CD4-positive, alpha-beta memory T cell (primary cell): ENCODE measurements at regions not wholly inside any gene's neighbourhood (a gene's known extent, or its start where the extent isn't known, plus 50 kb on each side); places are given as distances from the start of the nearest gene placed in this dataset.
"Not testable (repeated sequence)": the region's sequence is repeated elsewhere in the genome, so short reads cannot be mapped to it uniquely, and the experiment has no call there.

Source experiments
- CTCF ChIA-PET: fragments of 350-600 bp; sonication (Branson Sonifier 250); formaldehyde crosslinking; loops from one replicate; lab custom pipeline; 2021; ENCODE audit warnings: inconsistent platforms; ENCODE audit not compliant: partially characterized antibody; lab: Charles Lee
- POLR2A ChIA-PET: fragments of 350-600 bp; sonication (Branson Sonifier 250); formaldehyde crosslinking; loops from one replicate; lab custom pipeline; 2021; ENCODE audit not compliant: partially characterized antibody; lab: Charles Lee
- DNase-seq, 5 donors: peaks; one replicate each; pipeline versions ENCODE4 v3.0.0 to v3.0.0-alpha.2; 2020 to 2022; ENCODE audit warnings: mixed read lengths in 1 of 5
- H3K27ac ChIP-seq: one replicate; pipeline ENCODE4 v1.7.0; 2013; ENCODE audit warnings: low read depth, low read length
- H3K27me3 ChIP-seq: 2 replicates; pipeline ENCODE4 v1.7.0; 2013; ENCODE audit warnings: mild to moderate bottlenecking, low read length, moderate library complexity; ENCODE audit not compliant: insufficient read depth
- H3K36me3 ChIP-seq: 2 replicates; pipeline ENCODE4 v1.7.0; 2013; ENCODE audit warnings: mild to moderate bottlenecking, low read length, moderate library complexity; ENCODE audit not compliant: insufficient read depth
- H3K4me1 ChIP-seq: 2 replicates; pipeline ENCODE4 v1.7.0; 2013; ENCODE audit warnings: mild to moderate bottlenecking, low read length, moderate library complexity; ENCODE audit not compliant: insufficient read depth
- H3K4me3 ChIP-seq, 2 donors: one replicate each; pipeline ENCODE4 v1.7.0; 2013; ENCODE audit warnings: low read length in 2 of 2, mild to moderate bottlenecking in 1 of 2
- H3K9me3 ChIP-seq, 2 donors: one replicate each; pipeline ENCODE4 v1.7.0; 2013; ENCODE audit warnings: low read length in 2 of 2, control low read depth in 1 of 2; ENCODE audit not compliant: control insufficient read depth in 1 of 2
- H3K27ac Mint-ChIP-seq, 7 donors: one replicate each; pipeline ENCODE4 v1.8.0; 2020 to 2021; ENCODE audit warnings: mixed read lengths in 7 of 7, mild to moderate bottlenecking in 6 of 7, inconsistent platforms in 3 of 7, moderate library complexity in 3 of 7
- H3K27me3 Mint-ChIP-seq, 2 donors: one replicate each; pipeline ENCODE4 v1.8.0; 2020 to 2021; ENCODE audit warnings: mixed read lengths in 2 of 2
- H3K36me3 Mint-ChIP-seq, 2 donors: one replicate each; pipeline ENCODE4 v1.8.0; 2020 to 2021; ENCODE audit warnings: mixed read lengths in 2 of 2, inconsistent platforms in 1 of 2, mild to moderate bottlenecking in 1 of 2
- H3K4me1 Mint-ChIP-seq, 4 donors: one replicate each; pipeline ENCODE4 v1.8.0; 2020 to 2021; ENCODE audit warnings: mixed read lengths in 4 of 4, mild to moderate bottlenecking in 1 of 4
- H3K4me3 Mint-ChIP-seq, 8 donors: one replicate each; pipeline ENCODE4 v1.8.0; 2020 to 2021; ENCODE audit warnings: mixed read lengths in 8 of 8, mild to moderate bottlenecking in 7 of 8, moderate library complexity in 6 of 8, inconsistent platforms in 3 of 8
- H3K9me3 Mint-ChIP-seq, 8 donors: one replicate each; pipeline ENCODE4 v1.8.0; 2020 to 2021; ENCODE audit warnings: mixed read lengths in 8 of 8, mild to moderate bottlenecking in 5 of 8, inconsistent platforms in 3 of 8, moderate library complexity in 1 of 8
- intact Hi-C: fragments of 100-400 bp; cut with micrococcal nuclease; formaldehyde crosslinking; loops from one replicate; pipeline ENCODE4 v1.15.1; 2023

DNA sequence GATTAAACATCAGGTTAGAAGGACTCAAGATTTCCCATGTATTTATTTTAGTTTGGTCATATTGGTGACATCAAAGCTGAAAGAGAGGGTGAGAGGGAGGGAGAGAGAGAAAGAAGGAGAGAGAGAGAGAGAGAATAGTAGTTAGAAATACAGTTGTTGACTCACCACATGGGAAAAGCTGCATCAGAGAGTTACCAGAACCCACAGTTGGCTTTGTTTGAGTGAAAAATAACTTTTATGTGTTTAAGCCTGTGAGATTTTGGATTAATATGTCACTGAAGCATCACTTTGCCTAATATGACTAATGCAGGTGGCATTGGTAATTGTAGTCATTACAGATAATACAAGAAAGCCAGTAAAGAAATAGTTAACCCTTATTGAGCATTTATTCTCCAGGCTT, 303.9 kb downstream of the REEP3 start:
- H3K4me1 ChIP-seq = no peaks in the 10 kb centered on the region
- no peaks in the 10 kb centered on the region for H3K36me3 ChIP-seq
- intact Hi-C loops = no loop called here
- H3K27ac ChIP-seq = no peak overlapping the region
- Mint-ChIP-seq H3K4me3 (no peak overlapping the region), H3K27me3 (peaks cover 7 to 27% of the 10 kb centered on the region in 2 donors), H3K27ac (no peak overlapping the region), H3K4me1 (peaks cover 0 to 1% (median 0%) of the 10 kb centered on the region in 4 donors), H3K9me3 (peaks cover 0 to 4% (median 0%) of the 10 kb centered on the region in 8 donors), H3K36me3 (no peaks in the 10 kb centered on the region)
- no peak for DNase-seq
- ChIA-PET POLR2A (no interaction called here), CTCF (no interaction called here)
- no peak overlapping the region for H3K4me3 ChIP-seq
- H3K27me3 ChIP-seq = no peaks in the 10 kb centered on the region
- no peaks in the 10 kb centered on the region for H3K9me3 ChIP-seq

DNA sequence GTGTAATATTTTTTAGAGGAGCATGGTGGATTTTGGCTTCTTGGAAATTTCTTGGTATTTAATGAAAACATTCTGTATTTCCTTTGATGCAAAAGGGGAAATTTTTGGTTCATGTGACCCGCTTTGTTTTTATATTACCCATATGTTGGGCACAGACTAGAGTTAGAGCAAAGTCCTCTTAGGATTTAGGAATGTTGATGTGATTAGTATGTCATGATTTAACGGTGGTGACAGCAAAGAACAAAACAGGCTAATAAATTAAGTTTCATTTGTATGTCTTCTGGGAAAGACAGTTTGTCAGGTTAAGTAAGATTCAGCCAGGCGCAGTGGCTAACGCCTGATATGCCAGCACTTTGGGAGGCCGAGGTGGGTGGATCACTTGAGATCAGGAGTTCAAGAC, 304.6 kb downstream of the REEP3 start:
- intact Hi-C loops = no loop called here
- no peak overlapping the region for H3K4me3 ChIP-seq
- Mint-ChIP-seq H3K4me1 (peaks cover 0 to 1% (median 0%) of the 10 kb centered on the region in 4 donors), H3K27ac (no peak overlapping the region), H3K4me3 (no peak overlapping the region), H3K36me3 (no peaks in the 10 kb centered on the region), H3K9me3 (peaks cover 0 to 4% (median 0%) of the 10 kb centered on the region in 8 donors), H3K27me3 (peaks cover 7 to 28% of the 10 kb centered on the region in 2 donors)
- POLR2A ChIA-PET = no interaction called here
- DNase-seq = no peak
- no peaks in the 10 kb centered on the region for H3K9me3 ChIP-seq
- no peaks in the 10 kb centered on the region for H3K36me3 ChIP-seq
- H3K27ac ChIP-seq = no peak overlapping the region
- H3K27me3 ChIP-seq = no peaks in the 10 kb centered on the region
- no peaks in the 10 kb centered on the region for H3K4me1 ChIP-seq
- CTCF ChIA-PET = no interaction called here

DNA sequence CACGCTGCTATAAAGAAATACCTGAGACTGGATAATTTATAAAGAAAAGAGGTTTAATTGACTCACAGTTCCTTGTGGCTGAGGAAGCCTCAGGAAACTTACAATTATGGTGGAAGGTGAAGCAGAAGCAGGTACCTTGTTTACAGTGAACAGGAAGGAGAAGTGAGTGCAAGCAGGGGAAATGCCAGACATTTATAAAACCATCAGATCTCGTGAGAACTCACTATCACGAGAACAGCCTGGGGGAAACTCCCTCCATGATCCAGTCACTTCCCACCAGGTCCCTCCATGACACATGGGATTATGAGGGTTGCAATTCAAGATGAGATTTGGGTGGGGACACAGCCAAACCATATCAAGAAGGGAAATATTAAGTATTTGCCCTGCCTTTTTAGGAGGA, 305.8 kb downstream of the REEP3 start:
- H3K36me3 Mint-ChIP-seq, DNase-seq, H3K27me3 ChIP-seq, H3K9me3 Mint-ChIP-seq, H3K9me3 ChIP-seq, CTCF ChIA-PET, POLR2A ChIA-PET, H3K4me3 Mint-ChIP-seq, H3K4me3 ChIP-seq, H3K27ac ChIP-seq, intact Hi-C loops, H3K4me1 Mint-ChIP-seq, H3K27ac Mint-ChIP-seq, H3K4me1 ChIP-seq, H3K36me3 ChIP-seq: not testable (repeated sequence)
- H3K27me3 Mint-ChIP-seq = peaks cover 6 to 23% of the 10 kb centered on the region in 2 donors

DNA sequence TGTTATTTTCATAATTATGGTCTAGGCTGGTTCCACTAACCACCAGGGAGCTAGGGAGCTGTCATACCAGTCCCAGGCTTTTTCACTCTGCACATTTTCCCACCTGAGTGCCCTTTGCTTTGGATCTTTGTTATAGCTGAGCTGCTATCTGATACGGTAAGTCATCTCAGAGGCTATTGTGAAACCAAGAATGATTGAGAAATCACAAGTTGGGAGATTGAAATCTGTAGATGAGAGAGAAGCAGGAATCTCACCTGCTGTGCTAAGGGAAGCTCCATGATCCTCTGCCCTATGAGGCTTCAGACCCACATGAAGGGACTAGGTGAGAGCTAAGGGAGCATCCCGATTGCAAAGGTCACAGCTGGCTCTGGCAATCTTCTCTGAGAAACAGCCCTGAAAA, 307.8 kb downstream of the REEP3 start:
- no peak overlapping the region for H3K27ac ChIP-seq
- peaks cover 0 to 2% (median 0%) of the 10 kb centered on the region in 8 donors for H3K9me3 Mint-ChIP-seq
- no peak overlapping the region for H3K4me3 ChIP-seq
- no peak for DNase-seq
- no peaks in the 10 kb centered on the region for H3K36me3 Mint-ChIP-seq
- CTCF ChIA-PET = interaction anchor here (0.8 kb wide), 1 partner anchor 38 kb away, joined by 3 read pairs; no protein-coding TSS in a partner anchor
- POLR2A ChIA-PET = no interaction called here
- peaks cover 6 to 17% of the 10 kb centered on the region in 2 donors for H3K27me3 Mint-ChIP-seq
- intact Hi-C loops = no loop called here
- no peaks in the 10 kb centered on the region for H3K27me3 ChIP-seq
- no peaks in the 10 kb centered on the region for H3K9me3 ChIP-seq
- peaks cover 0 to 1% (median 0%) of the 10 kb centered on the region in 4 donors for H3K4me1 Mint-ChIP-seq
- H3K36me3 ChIP-seq = no peaks in the 10 kb centered on the region
- no peak overlapping the region for H3K27ac Mint-ChIP-seq
- no peaks in the 10 kb centered on the region for H3K4me1 ChIP-seq
- H3K4me3 Mint-ChIP-seq = no peak overlapping the region

DNA sequence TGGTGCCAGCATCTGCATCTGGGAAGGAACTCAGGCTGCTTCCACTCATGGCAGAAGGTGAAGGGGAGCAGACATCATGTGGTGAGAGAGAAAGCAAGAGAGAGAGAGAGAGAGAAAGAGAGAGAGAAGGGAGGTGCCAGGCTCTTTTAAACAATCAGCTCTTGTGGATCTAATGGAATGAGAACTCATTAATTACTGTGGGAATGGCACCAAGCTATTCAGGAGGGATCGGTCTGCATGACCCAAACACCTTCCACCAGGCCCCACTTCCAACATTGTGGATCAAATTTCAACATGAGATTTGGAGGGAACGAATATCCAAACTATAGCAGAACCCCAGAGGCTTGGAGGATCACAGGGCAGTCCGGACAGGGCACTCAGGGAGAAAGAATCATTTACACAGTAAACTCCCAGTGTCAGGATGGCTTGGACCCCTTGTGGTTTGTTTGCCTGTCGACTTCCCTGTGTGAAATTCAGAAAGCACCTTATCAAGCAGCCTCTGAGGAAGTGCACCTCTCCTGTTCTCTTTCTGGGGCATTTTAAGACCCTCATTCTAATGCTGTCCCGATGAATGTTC, 308.5 kb downstream of the REEP3 start:
- H3K4me3 Mint-ChIP-seq = no peak overlapping the region
- H3K27me3 Mint-ChIP-seq = peaks cover 3 to 13% of the 10 kb centered on the region in 2 donors
- ChIA-PET POLR2A (no interaction called here), CTCF (interaction anchor here (0.8 kb wide), 1 partner anchor 37 kb away, joined by 3 read pairs; no protein-coding TSS in a partner anchor)
- Histone ChIP-seq H3K27me3 (no peaks in the 10 kb centered on the region), H3K27ac (no peak overlapping the region), H3K4me1 (no peaks in the 10 kb centered on the region), H3K9me3 (no peaks in the 10 kb centered on the region), H3K4me3 (no peak overlapping the region), H3K36me3 (no peaks in the 10 kb centered on the region)
- peaks cover 0 to 2% (median 0%) of the 10 kb centered on the region in 8 donors for H3K9me3 Mint-ChIP-seq
- no peak for DNase-seq
- H3K27ac Mint-ChIP-seq = no peak overlapping the region
- peaks cover 0 to 1% (median 0%) of the 10 kb centered on the region in 4 donors for H3K4me1 Mint-ChIP-seq
- no peaks in the 10 kb centered on the region for H3K36me3 Mint-ChIP-seq
- intact Hi-C loops = no loop called here

DNA sequence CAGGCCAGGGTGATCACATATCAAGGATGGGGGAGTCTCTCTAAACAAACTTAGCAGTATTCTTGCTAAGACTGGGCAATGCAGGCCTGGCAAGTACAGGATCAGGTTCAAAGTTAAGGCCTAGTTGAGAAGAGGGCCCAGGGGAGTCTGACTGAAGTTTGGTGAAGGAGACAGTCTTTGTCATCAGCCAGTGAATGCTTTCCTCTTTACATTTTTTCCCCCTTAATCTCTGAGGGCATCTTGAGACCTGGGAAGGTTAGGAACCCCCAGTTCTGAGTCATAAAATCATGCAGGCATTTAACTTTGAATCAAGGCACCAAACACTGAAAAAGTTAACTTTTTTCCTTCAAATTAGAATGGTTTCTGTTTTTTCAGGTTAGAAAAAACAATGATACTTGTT, 311.5 kb downstream of the REEP3 start:
- ChIA-PET CTCF (no interaction called here), POLR2A (no interaction called here)
- Mint-ChIP-seq H3K36me3 (no peaks in the 10 kb centered on the region), H3K4me3 (no peak overlapping the region), H3K9me3 (no peaks in the 10 kb centered on the region), H3K27me3 (peaks cover 1 to 11% of the 10 kb centered on the region in 2 donors), H3K4me1 (no peaks in the 10 kb centered on the region), H3K27ac (no peak overlapping the region)
- H3K36me3 ChIP-seq = no peaks in the 10 kb centered on the region
- no peak overlapping the region for H3K27ac ChIP-seq
- no peaks in the 10 kb centered on the region for H3K27me3 ChIP-seq
- DNase-seq = no peak
- no peaks in the 10 kb centered on the region for H3K4me1 ChIP-seq
- H3K9me3 ChIP-seq = no peaks in the 10 kb centered on the region
- no peak overlapping the region for H3K4me3 ChIP-seq
- intact Hi-C loops = no loop called here

DNA sequence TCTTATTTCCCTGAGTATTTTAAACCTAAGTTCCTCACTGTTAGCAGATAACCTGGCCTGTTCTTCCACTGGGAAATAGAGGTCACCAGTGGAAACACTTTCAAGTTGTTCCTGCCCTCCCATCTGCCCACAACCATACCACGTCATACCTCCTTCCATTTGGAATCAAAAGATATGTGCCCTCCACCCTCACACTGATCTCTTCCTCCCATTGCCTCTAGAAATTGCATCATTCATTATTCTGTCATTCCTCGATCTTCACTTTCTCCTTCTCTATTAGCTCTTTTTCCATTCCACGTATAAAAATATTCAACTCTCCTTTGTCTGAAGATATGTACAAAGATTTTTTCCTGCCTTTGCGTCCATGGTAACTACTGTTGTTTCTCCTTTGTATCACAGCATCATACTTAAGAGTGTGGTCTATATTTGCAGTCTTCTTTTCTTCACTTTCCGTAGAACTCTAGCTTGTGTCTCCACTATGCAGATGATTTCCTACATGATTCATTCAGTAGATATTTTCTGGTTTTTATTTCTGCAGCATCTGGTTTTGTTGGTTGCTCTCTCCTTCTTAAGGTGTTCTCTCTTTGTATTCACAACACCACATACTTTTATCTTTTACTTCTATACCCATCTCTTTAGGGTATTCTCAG, 312.3 kb downstream of the REEP3 start:
- intact Hi-C loops = no loop called here
- DNase-seq = no peak
- Histone ChIP-seq H3K9me3 (no peaks in the 10 kb centered on the region), H3K4me1 (no peaks in the 10 kb centered on the region), H3K27ac (no peak overlapping the region), H3K27me3 (no peaks in the 10 kb centered on the region), H3K4me3 (no peak overlapping the region), H3K36me3 (no peaks in the 10 kb centered on the region)
- Mint-ChIP-seq H3K4me1 (no peaks in the 10 kb centered on the region), H3K27me3 (peaks cover 1 to 11% of the 10 kb centered on the region in 2 donors), H3K36me3 (no peaks in the 10 kb centered on the region), H3K27ac (no peak overlapping the region), H3K9me3 (no peaks in the 10 kb centered on the region), H3K4me3 (no peak overlapping the region)
- ChIA-PET CTCF (no interaction called here), POLR2A (no interaction called here)
